Fibroblast of skin of scalp (primary cell): ENCODE measurements at regions not wholly inside any gene's neighbourhood (a gene's known extent, or its start where the extent isn't known, plus 50 kb on each side); places are given as distances from the start of the nearest gene placed in this dataset.
"Not testable (repeated sequence)": the region's sequence is repeated elsewhere in the genome, so short reads cannot be mapped to it uniquely, and the experiment has no call there.

Experiments used
- DNase-seq: peaks from one replicate; pipeline ENCODE4 v3.0.0-alpha.2; 2013

DNA sequence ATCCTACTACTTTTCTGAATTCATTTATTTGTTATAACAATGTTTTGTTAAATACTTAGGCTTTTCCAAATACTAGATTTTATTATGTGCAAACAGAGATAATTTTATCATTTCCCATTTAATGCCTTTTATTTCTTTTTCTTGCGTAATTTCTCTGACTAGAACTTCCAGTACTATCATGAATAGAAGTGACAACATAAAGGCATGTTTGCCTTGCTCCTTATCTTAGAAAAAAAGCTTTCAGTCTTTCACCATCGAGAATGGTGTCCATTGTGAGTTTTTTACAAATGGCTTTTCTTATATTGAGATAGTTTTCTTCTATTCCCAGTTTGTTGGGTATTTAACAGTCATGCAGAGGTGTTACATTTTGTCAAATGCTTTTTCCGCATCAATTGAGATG, 453.1 kb upstream of the ZP4 start:
- no peak for DNase-seq

DNA sequence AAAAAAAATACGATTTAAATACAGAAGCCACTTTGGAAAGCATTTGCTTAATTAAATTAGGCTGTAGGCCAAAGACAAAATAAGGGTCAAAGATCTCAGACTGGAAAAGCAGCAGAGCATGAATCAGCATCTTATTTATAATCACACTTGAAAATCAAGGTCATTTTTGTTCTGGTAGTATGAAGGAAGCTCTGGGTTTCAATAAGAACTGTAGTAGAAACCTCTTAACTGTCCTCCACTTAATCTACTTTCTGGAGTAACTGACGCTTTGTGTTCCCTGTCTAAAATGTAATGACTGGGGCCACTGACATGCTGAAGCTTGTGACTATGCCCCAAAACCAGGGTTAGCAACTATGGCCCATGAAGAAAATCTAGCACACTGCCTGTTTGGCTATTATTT, 450.7 kb upstream of the ZP4 start:
- no peak for DNase-seq

DNA sequence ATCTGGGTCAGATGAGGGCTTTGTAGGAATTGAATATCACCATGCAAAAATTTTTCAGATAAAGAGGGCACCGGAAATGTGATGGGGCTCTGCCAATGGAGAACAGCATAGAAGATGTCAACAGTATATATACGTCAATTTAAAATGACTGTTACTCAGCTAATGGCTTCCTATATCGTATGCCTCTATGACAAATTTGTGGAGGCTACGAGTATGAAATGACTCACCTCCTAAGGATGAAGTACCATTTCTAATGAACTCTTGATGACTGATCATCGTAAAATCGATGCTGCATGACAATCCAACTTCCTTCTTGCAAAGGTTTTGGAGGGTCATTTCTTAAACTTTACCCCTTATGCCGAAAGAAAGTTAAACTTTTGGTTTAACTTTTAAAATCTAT, 450.3 kb upstream of the ZP4 start:
- no peak for DNase-seq

DNA sequence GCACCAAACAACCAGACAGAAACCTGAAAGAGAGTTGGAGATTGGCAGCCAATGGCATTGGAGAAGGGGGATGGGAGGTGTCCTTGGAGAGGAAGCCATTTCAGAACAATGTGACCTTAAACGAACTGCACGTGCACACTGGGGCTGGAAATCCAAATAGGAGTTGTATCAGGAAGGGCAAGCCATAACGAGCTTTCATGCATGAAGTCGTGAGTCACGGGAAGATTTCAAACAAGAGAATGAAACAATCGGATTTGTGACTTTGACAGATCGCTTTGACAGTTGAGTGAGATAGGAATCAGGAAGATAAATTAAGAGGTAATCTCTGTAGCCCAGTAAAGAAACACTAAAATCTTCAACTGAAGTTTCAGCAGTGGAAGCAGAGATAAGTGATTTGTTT, 445.8 kb upstream of the ZP4 start:
- DNase-seq, result no peak

DNA sequence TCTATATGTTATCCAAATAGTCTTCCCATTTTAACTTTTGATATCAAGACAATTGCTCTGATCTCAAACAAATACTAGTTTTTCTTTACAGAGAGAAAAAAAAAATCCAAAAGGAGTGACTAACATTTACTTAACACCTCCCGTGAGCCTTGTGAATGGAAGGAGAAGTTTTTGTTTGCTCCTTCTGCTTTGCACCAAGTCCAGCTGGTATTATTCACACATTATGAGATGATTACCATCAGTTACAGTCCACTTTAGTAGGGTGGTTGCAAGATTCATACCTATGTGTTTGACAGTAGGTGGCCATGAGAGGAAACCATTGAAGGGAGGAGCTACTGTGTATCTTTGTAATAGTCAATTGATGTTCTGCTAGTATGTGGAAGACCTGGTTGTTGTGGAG, 443.4 kb upstream of the ZP4 start:
- no peak for DNase-seq

DNA sequence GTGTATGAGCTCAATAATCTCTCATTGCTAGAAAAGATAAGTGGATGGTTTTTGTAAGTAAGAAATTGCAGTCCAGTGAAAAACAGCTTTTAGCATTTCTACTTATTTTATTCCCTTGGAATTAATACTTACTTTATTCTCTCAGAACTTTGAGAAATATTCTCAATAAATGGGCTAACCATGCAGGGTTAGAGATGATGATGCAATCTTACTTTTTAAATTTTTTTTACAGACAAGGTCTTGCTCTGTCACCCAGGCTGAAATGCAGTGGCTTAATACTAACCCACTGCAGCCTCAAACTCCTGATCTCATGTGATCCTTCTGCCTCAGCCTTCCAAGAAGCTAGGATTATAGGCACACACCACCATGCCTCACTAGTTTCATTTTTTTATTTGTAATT, 440.8 kb upstream of the ZP4 start:
- no peak for DNase-seq

DNA sequence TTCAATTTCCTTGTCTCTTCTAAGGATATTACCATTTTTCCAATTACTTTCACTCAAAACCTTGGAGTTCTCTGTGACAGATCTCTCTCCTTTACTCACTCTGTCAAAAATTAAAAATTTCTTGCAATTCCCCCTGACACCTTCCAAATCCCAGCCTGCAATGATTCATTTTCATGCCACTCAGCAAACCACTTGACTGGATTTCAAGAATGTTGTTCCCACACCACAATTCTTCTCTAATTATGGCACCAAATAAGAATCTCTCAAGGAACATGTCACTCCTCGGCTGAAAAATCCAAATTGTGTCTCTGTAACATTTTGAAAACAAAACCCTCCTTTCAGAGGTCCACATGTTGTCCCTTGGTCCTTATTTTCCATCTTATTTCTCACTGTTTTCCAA, 438.9 kb upstream of the ZP4 start:
- DNase-seq, result peak; percentile 3

DNA sequence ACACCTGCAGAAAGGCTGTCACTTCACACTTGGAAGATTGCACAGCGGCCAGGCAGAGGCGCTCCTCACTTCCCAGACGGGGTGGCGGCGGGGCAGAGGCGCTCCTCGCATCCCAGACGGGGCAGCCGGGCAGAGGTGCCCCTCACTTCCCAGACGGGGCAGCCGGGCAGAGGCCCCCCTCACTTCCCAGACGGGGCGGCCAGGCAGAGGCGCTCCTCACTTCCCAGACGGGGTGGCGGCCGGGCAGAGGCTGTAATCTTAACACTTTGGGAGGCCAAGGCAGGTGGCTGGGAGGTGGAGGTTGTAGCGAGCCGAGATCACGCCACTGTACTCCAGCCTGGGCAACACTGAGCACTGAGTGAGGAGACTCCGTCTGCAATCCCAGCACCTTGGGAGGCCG, 436.3 kb upstream of the ZP4 start:
- not testable (repeated sequence) for DNase-seq

DNA sequence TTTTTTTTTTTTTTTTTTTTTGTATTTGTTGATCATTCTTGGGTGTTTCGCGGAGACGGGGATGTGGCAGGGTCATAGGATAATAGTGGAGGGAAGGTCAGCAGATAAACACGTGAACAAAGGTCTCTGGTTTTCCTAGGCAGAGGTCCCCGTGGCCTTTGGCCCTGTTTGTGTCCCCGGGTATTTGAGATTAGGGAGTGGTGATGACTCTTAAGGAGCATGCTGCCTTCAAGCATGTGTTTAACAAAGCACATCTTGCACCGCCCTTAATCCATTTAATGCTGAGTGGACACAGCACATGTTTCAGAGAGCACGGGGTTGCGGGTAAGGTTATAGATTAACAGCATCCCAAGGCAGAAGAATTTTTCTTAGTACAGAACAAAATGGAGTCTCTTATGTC, 435.8 kb upstream of the ZP4 start:
- DNase-seq, result not testable (repeated sequence)

DNA sequence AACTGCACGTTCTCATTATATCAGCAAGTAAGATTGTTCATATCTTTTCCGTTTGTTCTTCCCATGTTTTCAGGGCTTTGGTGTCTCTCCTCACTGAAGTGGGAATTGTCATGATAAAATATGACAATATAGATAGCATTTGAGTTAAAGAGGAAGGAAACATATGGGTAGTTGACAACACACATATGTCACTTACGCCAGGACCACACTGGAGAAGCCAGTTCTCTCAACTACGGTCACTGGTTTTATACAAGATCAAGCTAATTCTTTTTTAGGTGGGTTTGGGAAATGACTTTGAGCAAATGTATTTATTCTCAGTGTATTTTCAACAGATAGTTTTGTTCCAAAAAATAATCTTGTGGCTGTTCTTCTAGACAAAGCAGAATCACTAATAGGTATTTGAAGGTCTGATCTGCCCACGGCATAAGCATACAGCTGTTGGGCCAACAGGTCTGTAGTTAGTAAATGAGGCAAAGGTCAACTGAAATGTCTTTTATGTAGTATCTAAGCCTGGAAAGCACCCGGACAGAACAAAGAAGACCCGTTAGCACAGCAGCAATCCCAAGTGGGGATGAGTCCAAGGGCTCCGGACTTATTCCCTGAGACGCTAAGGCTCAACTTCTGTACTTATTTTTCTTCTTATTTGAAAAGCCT, 433.6 kb upstream of the ZP4 start:
- no peak for DNase-seq

DNA sequence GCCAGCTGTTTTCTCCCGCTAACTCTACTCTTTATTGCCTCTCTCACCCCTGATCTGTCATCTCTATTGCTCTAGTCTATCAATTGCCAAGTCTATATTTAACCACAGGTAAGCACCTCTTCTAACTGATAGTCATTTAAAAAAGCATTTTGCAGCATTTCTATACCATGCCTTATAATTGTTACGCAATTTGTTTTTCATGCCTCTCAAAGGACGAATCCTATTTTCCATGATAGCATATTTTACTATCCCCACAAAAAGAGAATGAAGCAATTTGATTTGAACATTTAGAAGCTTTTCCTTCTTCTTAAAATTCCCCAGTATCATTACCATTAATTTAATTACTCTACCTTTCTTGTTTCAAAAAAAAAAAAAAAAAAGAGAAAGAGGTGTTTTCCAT, 432.8 kb upstream of the ZP4 start:
- DNase-seq, result no peak

DNA sequence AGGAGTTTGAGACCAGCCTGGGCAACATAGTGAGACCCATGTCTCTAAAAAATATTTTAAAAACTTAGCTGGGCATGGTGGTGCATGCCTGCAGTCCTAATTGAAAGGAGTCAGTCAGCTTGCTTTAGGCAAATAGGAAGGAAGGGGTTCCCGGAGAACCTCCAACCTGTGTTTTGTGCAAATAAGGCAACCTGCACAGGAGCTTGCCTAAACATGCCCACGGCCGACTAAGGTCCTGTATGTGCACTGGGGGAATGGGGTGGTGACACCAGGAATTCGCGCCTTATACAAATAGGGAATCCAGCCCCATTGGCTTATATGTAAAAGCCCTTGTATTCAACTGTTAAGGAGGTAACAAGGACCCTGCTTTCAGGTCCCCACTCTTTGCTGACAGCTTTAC, 429.2 kb upstream of the ZP4 start:
- DNase-seq, result no peak

DNA sequence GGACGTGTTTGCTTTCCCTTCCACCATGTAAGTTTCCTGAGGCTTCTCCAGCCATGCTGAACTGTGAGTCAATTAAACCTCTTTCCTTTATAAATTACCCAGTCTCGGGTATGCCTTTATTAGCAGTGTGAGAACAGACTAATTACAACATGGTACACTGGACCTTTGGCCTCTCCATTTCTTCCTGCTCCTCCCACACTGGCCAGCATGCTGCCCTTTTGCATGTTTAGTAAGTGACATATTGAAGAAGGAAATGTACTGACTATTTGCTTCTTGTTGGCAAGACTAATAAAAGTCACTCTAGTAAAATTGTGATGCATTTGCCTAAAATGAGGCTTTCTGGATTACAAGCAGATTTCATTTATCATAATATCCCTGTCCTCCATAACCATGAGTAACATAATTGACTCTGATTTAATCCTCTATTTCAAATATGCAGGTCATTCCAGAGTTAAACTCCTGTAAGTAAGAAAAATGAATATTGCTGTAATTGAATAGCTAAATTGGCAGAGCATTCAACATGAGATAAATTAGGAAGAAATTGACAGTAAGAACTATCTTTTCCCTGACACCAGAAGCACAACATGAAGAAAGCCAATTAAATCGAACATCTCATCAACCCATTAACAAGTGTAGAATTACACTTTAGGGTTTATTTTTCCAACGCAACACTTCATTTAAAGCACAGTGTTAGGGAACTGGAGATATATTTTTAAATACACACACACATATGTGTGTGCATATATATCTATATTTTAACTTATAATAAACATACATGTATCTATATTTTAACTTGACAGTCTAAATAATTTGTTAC, 427.8 kb upstream of the ZP4 start:
- no peak for DNase-seq

DNA sequence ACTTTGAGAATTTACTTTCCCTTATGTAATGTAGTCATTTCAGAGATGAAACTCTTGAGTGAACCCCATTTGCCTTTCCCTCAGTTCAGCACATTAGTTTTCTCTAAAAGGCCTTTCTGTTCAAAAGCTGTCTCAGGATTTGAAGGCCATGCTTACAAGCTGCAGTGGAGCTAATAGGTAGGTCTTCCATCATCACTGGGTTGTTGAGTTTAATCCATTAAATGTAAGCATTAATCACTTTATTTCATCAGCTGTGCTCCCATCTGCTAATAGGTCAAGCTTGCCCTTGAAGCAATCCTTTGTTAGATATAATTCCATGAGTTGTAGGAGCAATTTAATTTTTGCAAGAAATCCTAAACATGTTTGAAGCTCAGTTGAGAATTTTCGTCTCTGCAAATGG, 422.2 kb upstream of the ZP4 start:
- no peak for DNase-seq

DNA sequence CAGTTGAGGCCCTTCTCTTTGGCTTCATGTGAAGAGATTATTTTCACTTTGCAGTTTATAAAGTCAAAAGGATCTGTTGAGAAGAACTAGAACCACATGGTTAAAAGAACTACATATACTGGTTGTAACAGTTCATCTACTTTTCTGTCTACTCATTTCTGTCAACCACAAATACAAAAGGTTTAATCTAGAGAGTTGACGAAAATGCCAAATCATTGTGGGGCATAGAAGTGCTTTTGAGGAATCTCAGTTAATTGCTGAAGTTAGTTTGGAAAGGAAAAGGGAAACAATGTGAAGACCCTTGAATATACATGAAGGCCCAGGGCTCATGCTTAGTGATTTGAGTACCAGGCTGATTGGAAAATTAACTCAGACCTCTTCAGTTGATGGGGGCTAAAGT, 415.7 kb upstream of the ZP4 start:
- no peak for DNase-seq

DNA sequence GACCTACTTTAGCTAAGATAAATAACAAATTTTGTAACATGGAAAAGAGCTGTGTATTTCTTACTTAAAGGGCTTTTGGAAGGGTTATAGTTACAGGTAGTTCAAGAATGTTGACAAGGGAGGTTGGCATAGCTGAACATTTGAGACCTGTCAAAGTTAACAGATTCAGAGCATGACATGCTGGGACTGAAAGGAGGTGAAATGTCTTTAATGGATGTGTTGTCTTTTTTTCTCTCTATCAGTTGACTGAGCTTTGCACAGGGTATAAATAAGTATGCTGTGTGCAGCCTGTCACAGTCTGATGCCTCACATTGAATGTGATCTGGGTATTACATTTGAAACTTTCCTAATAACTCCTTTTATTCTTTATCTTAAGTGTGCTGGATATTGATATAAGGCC, 411.9 kb upstream of the ZP4 start:
- DNase-seq, result no peak

DNA sequence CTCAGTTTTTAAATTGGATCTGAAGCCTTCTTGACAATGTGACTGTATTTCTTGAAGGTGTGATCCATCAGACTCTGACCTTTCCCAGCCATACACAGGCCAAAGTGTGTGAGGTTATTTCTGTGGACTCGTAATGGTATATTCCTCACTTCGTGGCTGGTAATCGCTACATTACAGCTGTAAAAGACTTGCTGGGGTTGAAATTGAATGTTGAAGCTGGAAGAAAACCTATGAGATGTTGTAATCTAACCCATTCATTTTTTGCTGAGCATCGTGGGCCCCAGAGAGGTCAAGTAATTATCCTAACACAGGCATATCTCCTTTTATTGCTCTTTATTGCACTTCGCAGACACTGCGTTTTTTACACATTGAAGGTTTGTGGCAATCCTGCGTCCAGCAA, 405.6 kb upstream of the ZP4 start:
- DNase-seq, result no peak

DNA sequence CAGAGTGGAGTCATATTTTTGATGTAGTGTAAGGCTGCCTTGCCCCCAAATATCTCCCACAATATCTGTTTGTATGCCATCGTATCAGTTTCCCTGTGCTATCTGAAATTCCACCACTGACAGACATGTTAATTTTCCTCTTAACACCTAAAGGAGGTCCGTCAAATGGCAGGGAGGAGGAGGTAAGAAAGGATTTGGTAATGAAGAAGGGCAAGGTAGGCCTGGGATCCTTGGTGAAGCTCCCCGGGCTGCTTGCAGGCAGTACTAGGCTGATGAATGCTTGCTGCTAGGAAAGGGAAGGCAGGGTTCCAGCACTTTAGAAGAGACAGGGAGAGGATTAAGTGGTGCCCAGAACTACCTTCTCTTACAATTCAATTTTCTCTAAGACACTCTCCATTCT, 402.4 kb upstream of the ZP4 start:
- DNase-seq, result no peak

DNA sequence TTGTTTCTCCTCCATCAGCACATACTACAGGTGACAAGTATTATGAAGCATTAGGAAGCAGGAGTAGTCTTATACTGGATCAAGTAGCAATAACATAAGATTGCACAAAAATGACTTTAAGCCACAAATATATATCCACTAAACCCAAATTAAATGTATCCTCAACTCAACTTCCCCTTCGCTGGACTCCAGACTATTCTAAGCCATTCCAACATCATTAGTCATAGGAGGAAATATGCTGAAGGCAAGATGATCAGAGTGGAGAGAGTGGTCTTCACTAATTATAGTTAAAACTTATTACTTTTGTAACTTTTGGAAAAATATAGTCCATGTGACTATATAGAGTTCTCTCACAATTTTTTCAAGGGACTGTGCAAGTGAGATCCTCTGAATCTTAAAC, 390.7 kb upstream of the ZP4 start:
- no peak for DNase-seq

DNA sequence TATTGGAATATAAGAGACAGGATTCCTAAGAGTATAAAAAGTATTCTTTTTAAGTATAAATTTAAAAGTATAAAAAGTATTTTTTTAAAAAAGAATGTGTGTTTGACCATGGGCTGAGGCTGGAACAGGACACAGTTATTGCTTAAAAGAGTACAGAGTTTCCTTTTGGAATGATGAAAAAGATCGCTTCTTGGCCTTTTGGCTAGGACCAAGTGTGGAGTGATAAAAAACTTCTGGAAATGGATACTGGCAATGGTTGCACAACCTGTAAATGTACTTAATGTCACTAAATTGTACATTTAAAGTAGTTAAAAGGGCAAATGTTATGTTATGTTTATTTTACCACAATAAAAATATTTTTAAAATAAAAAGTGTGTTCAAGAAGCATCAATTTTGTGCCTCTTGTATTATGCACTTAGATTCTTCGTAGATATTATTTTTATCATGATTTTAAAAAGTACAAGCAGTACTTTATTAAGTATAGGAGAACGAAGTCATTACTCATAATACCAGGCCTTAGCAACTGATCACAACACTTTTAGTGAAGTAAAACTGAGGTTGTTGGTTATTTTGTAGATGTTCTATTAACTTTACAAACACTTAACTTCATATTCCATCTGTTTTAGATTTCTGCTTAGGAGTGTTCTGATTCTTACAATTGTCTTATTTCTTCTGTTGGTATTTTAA, 389.1 kb upstream of the ZP4 start:
- DNase-seq, result no peak

DNA sequence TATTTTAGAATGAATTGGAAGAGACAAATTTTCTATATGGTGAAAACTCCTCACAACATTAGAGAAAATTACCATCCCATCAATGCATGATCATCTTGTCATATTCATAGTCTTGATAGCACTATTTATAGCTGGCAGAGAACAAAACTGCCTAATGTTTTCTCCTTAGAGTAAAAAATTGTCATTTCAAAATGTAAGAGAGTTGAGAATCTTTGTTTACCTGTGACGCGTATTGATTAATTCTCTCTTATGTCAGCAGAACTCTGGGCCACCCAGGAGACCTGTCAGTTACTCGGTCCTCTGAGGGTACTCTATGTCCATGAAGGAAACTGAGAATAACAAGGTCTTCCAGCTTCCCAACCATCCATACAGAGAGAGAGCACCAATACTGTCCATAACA, 381.4 kb upstream of the ZP4 start:
- no peak for DNase-seq

DNA sequence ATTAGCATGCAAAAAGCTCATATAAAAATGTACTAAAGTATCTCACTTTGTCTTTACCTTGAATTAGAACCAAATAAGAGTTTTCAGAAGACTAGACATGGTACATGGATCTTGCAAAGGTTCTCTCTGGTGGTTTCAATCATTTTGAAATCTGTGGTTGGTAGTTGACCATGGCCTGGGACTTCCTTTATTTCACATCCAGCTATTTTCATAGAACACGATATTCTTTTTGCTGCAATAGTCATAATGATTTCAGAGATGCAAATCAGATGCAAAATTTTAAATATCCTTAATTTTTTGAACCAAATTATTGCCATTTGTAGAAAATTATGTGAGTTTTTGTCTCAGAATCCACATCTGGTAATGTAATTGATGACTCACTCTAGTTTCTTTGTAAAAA, 375.1 kb upstream of the ZP4 start:
- DNase-seq, result no peak

DNA sequence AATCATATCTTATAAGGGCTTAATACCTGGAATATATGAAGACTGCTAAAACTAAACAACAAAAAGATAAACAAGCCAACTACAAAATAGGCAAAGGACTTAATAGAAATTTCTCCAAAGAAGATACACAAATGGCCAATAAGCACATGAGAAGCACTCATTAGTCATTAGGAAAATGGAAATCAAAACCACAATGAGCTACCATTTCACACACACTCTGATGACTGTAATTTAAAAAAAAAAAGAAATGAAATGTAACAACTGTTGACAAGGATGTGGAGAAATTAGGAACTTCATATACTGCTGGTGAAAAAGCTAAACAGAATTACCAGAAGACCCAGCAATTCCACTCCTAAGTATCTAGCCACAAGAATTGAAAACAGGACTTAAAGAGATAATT, 374.2 kb upstream of the ZP4 start:
- no peak for DNase-seq

DNA sequence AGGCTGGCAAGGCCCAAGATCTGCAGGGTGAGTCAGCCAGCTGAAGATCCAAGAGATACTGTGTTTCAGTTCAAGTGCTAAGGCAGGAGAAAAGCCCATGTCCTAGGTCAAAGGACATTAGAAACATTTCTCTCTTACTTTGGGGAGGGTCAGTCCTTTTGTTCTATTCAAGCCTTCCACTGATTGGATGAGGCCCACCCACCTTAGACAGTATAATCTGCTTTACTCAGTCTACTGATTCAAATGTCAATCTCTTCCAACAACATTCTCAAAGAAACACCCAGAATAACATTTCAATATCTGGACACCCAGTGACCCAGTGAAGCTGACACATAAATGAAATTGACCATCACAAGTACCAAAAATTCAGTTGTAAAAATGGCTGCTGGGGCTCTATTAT, 367.8 kb upstream of the ZP4 start:
- DNase-seq, result no peak
